Urothelium cell line (cell line): ENCODE measurements at regions not wholly inside any gene's neighbourhood (a gene's known extent, or its start where the extent isn't known, plus 50 kb on each side); places are given as distances from the start of the nearest gene placed in this dataset.
"Not testable (repeated sequence)": the region's sequence is repeated elsewhere in the genome, so short reads cannot be mapped to it uniquely, and the experiment has no call there.

Experiments
- DNase-seq: peaks from one replicate; pipeline ENCODE4 v3.0.0; 2011; ENCODE audit warnings: low spot score, mixed read lengths
- FAIRE-seq: peaks from 2 replicates; lab custom pipeline; 2011; peaks lifted over from hg19 to GRCh38; lab: Jason Lieb, UNC

DNA sequence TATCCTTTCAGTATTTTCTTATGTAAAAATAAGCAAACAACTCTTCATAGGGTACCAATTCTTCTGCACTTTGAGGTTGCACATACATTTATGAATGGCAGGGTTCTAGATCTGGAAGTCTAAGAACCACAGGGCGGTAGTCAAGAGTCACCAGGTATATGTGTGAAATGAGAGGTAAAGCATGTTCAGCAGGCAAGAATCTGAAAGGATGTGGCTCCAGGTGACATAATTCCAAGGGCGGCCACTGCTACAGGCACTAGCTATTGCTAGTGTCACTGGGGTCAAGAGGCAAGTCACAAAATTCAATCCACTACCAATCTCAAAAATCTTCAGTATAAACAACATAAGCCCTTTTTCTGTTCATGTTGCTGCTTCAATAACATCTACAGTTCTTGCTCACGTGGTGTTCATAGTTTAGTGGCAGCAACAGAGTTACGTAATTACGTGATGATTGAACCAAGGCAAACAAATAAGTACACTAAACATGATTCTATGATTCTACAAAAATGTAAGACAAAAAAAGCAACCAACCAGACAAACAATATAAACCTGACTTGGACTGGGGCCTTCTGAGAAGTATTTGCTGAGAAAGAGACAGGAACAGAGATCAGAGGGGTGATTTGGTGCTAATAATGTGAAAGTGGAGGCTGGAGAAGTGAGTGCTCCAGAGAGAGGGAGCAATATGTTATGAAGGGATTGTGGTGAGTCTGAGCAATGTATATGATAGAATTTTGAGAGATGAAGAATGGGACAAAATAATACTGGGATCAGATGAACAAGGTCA, 101.7 kb downstream of the NAA11 start:
- no peak for FAIRE-seq

GRCh38 chr4:79217025-79217424, 108.8 kb downstream of the NAA11 start:
- no peak for DNase-seq
- FAIRE-seq: no peak

More for the DNA sequence above, 101.7 kb downstream of the NAA11 start:
- no peak for DNase-seq

GRCh38 chr4:79213702-79214101, 112.2 kb downstream of the NAA11 start:
- FAIRE-seq (no peak), DNase-seq (no peak)

- no peak for FAIRE-seq
Observed at GRCh38 chr4:79213010-79213409, 112.9 kb downstream of the NAA11 start.

DNA sequence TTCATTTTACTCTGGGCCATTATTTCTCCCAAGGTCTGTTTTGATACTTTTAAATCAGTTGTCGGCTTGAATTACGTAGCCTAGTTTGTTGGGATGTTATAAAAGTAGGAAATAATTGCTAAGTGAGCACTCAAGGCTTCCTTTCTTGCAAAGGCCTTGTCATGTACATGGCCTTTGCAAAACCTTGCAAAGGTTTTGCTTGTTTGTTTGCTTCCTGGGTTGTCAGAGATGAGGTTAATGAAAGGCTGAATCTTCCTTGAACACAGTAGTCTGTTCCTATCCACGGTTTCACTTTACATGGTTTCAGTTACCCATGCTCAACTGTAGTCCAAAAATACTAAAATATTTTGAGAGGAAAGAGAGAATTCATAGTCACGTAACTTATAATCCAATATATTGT, 113.5 kb downstream of the NAA11 start:
- FAIRE-seq (no peak), DNase-seq (no peak)

More at GRCh38 chr4:79213010-79213409, 112.9 kb downstream of the NAA11 start:
- DNase-seq: no peak

DNA sequence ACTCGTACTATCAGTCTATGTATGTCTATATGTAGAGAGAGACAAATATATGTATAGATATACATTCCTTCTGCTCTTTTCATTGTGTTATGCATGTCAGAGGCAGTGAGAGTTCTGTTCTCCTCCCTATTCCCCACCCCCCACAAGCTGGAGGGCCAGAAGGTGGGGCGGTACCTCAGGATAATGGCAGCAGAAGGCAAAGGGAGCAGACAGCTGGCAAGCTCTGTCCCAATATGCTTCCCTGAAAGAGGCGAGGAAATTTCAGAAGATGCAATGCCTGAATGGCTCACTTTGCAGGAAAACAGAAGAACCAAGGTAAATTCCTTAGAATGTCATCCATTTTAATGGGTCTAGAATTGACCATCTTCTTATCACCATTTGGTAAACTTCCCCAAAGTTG, 114.4 kb downstream of the NAA11 start:
- DNase-seq: no peak
- FAIRE-seq: no peak

DNA sequence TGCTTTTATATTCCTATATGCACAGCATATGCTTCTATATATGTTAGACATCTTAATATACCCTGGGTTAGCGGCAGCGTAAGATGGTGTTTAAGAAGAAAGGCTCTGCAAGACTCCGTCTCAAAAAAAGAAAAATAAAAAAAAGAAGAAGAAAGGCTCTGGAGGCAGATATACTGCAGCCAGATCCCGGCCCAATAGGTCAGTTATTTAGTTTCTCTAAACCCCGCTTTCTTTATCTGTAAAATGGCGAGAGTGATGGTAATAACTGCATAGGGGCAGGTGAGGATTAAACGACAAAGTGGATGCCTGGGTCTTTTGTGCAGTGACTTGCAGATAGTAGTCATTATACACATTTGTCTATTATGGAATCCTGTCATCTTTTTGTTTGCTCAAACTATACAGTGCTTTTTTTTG, 115.2 kb downstream of the NAA11 start:
- FAIRE-seq (no peak), DNase-seq (no peak)

DNA sequence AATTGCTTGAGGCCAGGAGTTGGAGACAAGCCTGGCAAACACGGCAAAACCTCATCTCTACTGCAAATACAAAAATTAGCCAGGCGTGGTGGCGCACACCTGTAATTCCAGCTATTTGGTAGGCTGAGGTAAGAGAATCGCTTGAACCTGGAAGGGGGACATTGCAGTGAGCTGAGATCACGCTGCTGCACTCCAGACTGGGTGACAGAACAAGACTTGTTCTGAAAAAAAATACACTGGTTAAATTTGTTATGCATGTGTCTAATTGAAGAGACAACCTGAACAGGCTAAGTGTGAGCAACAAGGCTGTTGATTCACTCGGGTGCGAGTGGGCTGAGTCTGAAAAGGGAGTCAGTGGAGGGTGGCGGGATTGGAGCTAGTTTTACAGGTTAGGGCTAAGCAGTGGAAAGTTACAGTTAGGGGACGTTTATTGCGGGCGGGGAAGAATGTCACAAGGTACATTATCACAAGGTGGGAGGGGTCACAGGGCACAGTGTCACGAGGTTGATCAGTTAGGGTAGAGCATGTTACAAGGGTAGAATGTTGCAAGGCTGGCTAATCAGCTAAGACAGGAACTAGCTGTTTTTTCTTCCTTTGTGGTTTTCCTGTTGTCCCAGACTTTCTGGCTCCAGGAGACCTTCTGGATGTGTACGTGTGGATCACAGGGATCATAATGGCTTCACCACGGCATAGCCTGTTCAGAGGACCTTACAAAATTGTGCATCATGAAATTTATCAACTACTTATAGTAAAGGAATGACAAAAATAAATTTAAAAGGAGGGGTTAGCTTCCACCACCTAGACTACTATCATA, 115.8 kb downstream of the NAA11 start:
- DNase-seq: no peak
- no peak for FAIRE-seq

DNA sequence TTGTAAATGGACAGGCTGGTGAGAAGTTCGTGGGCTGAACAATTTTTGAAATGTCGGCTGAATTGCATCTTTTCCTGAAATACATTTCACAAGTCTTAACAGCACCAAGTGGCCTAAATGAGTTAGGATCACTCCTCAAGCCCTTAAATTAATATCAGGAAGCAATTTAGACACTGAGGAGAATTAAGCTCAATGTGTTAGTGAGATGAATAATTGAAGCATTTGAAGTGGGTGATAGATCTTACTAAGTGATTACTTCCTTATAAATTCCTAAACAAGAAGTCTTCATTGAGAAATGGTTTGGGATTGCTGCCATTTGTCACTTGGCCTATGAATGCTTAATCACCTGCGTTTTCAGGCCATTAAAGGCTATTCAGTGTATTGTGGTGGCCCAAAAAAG, 116.8 kb downstream of the NAA11 start:
- no peak for DNase-seq
- no peak for FAIRE-seq

DNA sequence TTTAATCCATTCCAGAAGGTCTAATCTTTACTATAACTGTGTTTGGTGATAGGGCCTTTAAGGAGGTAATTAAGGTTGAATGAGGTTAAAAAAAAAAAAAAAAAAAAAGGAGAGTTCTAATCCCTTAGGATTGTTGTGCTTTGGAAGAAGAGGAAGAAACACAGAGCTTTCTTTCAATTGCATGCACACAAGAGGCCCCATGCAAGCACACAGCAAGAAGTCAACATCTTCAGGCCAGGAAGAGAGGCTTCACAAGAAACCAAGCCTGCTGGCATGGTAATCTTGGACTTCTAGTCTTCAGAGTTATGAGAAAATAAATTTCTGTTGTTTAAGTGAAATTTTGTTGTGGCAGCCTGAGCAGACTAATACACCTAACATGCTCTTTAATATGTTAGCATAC, 118.6 kb downstream of the NAA11 start:
- DNase-seq: no peak
- FAIRE-seq: no peak

DNA sequence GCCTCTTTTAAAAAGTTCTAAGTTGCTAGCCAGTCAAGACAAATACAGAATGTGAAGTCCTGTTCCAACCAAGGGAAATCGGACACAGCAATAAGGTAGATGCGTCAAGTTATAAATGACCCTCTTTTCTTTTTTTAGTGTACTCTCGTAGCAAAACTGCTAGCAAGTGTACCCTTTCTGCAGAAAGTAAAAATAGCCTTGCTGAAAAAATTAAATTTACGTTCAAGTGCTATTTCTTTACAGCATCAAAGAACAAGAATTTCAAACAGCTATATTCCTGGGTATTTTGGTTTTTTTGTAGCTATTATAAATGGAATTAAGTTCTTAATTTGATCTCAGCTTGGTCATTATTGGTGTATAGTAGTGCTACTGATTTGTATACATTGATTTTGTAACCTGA, 119.2 kb downstream of the NAA11 start:
- DNase-seq (no peak), FAIRE-seq (no peak)

DNA sequence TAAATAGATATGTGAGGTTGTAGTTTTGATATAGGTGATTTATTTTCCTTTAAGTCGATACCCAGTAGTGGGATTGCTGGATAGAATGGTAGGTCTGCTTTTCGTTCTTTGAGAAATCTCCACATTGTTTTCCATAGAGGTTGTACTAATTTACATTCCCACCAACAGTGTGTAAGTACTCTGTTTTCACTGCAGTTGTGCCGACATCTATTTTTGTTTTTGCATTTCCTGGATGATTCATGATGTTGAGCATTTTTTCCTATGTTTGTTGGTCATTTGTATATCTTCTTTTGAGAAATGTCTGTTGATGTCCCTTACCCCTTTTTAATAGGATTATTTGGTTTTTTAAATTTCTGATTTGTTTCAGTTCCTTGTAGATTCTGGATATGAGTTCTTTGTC, 120.7 kb downstream of the NAA11 start:
- DNase-seq (no peak), FAIRE-seq (no peak)

- no peak for FAIRE-seq
Observed at GRCh38 chr4:79201971-79202370, 123.9 kb downstream of the NAA11 start.

DNA sequence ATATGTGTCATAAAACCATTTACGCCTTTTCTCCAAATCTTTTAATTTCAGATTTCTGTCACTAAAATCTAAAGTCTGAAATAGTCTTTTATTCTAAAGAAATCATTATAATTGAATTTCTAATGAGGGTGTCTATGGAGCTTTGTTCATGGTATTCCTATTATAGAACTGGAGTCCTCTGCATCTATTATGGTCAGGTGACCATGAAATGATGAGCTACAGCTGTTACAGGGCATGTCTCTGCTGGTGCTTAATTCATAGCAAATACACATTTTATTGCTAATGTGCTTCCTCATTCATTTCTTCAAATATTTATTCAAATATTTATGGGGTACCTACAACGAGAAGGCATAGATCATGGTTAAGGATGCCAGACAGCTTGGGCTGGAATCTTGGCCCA, 126.1 kb downstream of the NAA11 start:
- FAIRE-seq (no peak), DNase-seq (no peak)

More at GRCh38 chr4:79201971-79202370, 123.9 kb downstream of the NAA11 start:
- DNase-seq: no peak

DNA sequence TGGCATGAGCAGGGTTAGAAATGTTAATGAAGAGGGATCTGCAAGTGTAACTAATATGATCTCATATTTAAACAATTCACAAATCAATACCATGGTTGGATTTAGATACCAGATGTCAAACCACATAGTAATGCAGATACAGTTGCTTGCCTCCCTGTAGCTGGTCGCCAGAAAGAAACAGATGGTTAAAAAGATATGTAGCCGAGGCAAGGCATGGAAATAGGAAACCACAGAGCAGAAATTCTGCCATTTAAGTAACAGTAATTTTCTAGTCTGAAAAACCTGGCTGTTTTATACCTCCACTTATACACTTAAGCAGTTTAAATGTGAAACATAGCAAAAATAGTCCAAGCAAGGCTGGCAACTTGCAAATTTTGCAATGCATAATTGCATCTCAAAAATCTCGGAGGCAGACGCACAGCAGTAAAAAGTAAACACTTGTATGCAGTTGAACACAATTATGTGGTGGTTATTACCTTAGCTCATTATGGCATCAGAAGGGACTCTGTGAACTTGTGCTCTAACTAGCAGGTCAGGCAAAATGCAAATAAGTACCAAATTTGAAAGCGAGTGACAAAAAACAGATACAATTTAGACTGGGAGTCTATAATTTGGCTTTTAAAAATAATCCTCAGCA, 126.8 kb downstream of the NAA11 start:
- DNase-seq (no peak), FAIRE-seq (no peak)

- no peak for FAIRE-seq
- DNase-seq: no peak
Observed at GRCh38 chr4:79197275-79198009, 128.4 kb downstream of the NAA11 start.

DNA sequence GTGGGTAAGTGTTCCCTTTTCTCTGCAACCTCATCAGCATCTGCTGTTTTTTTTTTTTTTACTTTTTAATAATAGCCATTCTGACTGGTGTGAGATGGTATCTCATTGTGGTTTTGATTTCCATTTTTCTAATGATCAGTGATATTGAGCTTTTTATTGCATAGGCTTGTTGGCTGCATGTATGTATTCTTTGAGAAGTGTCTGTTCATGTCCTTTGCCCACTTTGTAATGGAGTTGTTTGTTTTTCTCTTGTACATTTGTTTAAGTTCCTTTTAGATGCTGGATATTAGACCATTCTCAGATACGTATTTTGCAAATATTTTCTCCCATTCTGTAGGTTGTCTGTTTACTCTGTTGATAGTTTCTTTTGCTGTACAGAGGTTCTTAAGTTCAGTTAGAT, 134.6 kb downstream of the NAA11 start:
- FAIRE-seq: not testable (repeated sequence)

DNA sequence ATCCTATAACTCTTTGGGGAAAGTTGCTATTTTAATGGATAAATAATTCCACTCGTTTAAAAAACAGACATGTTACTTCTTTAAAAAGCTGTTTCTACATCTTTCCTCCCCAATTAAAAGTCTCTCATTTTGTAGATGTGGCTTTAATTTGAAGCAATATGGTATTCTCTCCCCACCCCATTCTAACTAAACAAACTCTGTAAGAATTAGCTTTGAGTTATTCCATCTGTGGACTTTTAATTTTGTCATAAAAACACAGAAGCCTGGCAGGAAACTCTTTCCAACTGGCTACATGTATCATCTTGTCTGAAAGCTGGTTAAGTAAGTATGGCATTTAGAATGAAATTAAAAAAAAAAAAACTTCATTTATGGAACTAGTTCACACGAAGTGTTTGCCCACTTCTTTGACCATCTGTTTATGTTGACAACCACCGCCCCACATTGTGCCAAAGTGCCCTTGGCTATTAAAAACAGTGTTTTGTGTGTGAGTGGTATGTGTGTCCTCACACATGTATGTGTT, 140.3 kb downstream of the NAA11 start:
- FAIRE-seq (no peak), DNase-seq (no peak)

More for the DNA sequence above, 134.6 kb downstream of the NAA11 start:
- not testable (repeated sequence) for DNase-seq

GRCh38 chr4:79184476-79184875, 141.4 kb downstream of the NAA11 start:
- FAIRE-seq: no peak

GRCh38 chr4:79182209-79182608, 143.7 kb downstream of the NAA11 start:
- no peak for DNase-seq
- FAIRE-seq: no peak

More at GRCh38 chr4:79184476-79184875, 141.4 kb downstream of the NAA11 start:
- no peak for DNase-seq

DNA sequence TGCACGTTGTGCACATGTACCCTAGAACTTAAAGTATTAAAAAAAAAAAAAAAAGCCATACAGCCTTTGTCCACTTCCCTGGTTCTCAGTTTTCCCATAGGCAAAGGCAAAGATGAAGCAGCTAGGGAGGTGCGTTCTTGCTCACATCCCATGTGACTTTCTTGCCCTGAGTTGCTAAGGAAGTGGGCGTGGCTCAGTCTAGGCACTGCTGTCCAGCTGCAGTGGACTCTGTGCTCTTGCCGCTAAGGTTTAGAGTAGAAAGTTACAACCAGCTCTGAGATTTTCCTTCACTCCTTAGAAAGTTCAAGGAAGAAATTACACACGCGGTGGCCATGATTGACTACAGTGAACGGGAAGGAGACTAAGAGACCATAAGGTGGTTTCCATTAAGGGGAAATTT, 144.7 kb downstream of the NAA11 start:
- DNase-seq (no peak), FAIRE-seq (no peak)
